ENCODE measurements at regions not wholly inside any gene's neighbourhood (a gene's known extent, or its start where the extent isn't known, plus 50 kb on each side); places are given as distances from the start of the nearest gene placed in this dataset.

- H3K9ac ChIP-seq (ENCODE audit: extremely low read depth, insufficient read length, low read length), result no peak overlapping the region
- no peaks in the 10 kb centered on the region for H3K4me1 Mint-ChIP-seq
Observed at GRCh38 chr9:99282406-99282805, 60.3 kb downstream of the SEC61B start.

More at GRCh38 chr9:99282406-99282805, 60.3 kb downstream of the SEC61B start:
- no peaks in the 10 kb centered on the region for H3K36me3 Mint-ChIP-seq (ENCODE audit: insufficient read depth in 1 of 3, low read depth in 3 of 3)
- H3K27me3 Mint-ChIP-seq (ENCODE audit: low read depth), result peaks cover 1% of the 10 kb centered on the region; the same call in 1 of the 2 replicates
- Histone ChIP-seq H3K27me3 (ENCODE audit: insufficient read depth, low read length) (no peaks in the 10 kb centered on the region), H3T11ph (ENCODE audit: low read length) (no peak overlapping the region), H3K4me1 (ENCODE audit: insufficient read depth, low read length) (no peaks in the 10 kb centered on the region), H4K8ac (replicated peaks; ENCODE audit: insufficient read length, low read depth, low read length) (no peak overlapping the region), H2AFZ (ENCODE audit: low read length) (no peak overlapping the region), H3K23me2 (ENCODE audit: insufficient read length, low read depth, low read length, poor library complexity, severe bottlenecking) (no peaks in the 10 kb centered on the region), H2BK20ac (ENCODE audit: low read depth, low read length, poor library complexity, severe bottlenecking) (no peak overlapping the region), H2BK15ac (ENCODE audit: low read depth, low read length) (no peak overlapping the region), H2BK5ac (ENCODE audit: insufficient read length, low read length) (no peak overlapping the region), H3K27ac (ENCODE audit: insufficient read length, low read depth, low read length) (no peak overlapping the region), H3K9me3 (ENCODE audit: control insufficient read depth, low read depth, low read length) (no peaks in the 10 kb centered on the region), H3K23ac (ENCODE audit: insufficient read length, low read depth, low read length) (no peak overlapping the region), H4K5ac (ENCODE audit: insufficient read length, low read depth, low read length) (no peak overlapping the region), H3K56ac (ENCODE audit: insufficient read length, low read depth, low read length) (no peak overlapping the region), H4K20me1 (ENCODE audit: control insufficient read depth, insufficient read depth, insufficient read length) (no peaks in the 10 kb centered on the region), H2BK120ac (ENCODE audit: low read depth, low read length, poor library complexity, severe bottlenecking) (no peak overlapping the region), H3K79me2 (ENCODE audit: insufficient read depth, low read length) (no peaks in the 10 kb centered on the region), H3K14ac (ENCODE audit: insufficient read depth, low read length) (no peak overlapping the region), H3K79me1 (ENCODE audit: insufficient read depth, low read depth, low read length, poor library complexity, severe bottlenecking) (no peaks in the 10 kb centered on the region), H3K4ac (ENCODE audit: low read depth, low read length) (no peak overlapping the region), H2AK5ac (ENCODE audit: insufficient read length, low read length) (no peak overlapping the region), H2BK12ac (ENCODE audit: insufficient read length, low read depth, low read length) (no peak overlapping the region), H3K18ac (ENCODE audit: insufficient read length, low read depth, low read length) (no peak overlapping the region), H4K91ac (ENCODE audit: insufficient read length, low read depth, low read length) (no peak overlapping the region), H3K4me2 (ENCODE audit: insufficient read depth, insufficient read length, low read length) (no peak overlapping the region)
- peak overlapping the region in 1 of 3 experiments; percentile 69; a peak in 1 of 7 replicates for H3K27ac Mint-ChIP-seq
- TF ChIP-seq CTCF (conservative IDR thresholded peaks at IDR 0.05), result no peak
- no CpG with 5 or more reads among the region's 2 CpGs for WGBS (ENCODE audit: extremely low coverage, insufficient read length, low lambda C conversion rate)
- no peaks in the 10 kb centered on the region for H3K9me3 Mint-ChIP-seq
- DNase-seq, result no peak
- no peak overlapping the region for H3K4me3 Mint-ChIP-seq
